ENCODE measurements at regions not wholly inside any gene's neighbourhood (a gene's known extent, or its start where the extent isn't known, plus 50 kb on each side); places are given as distances from the start of the nearest gene placed in this dataset.
A peak's percentile ranks its signal among the peaks of the same experiment; 100 is the strongest.

DNA sequence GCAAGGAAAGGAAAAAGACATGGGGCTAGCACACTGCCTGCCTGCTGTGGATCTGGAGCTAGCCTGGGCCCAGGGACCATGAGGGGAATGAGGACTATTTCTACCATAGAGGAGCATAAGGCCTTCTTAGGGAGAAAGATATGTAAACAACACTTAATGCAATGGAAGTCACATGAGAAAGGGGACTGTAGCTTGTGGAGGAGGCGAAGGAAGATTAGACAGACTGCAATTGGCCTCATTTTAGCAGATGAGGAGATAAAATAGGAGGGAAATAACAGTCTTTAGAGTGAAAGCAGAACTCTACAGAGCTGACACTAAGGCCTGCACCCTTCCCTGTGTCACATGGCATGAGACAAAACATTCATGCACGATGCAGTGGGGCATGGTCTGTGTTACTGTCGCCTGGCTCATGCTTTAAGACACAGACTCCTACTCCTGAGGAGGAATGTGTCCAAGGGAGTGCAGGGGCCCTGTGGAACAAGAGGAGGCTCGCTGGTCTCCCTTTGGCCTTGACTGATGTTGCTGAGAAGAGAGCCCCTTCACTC is 829.3 kb upstream of the IGFBP3 start:
- WGBS, 2 donors: 86 to 91% methylated on average over 4 of the region's 4 CpGs
- DNase-seq (no peak), FAIRE-seq (no peak), ATAC-seq (no peak)
- Histone ChIP-seq H3K9me3 (no peaks in the 10 kb centered on the region), H3K27me3 (no peaks in the 10 kb centered on the region), H3K4me1 (peaks cover 0 to under 1% (median 0%) of the 10 kb centered on the region in 3 donors), H3K4me3 (no peak overlapping the region), H3K27ac (no peak overlapping the region), H3K36me3 (no peaks in the 10 kb centered on the region)
- intact Hi-C loops (cut with DNase I): no loop called here
- TF ChIP-seq, protein P1, sequence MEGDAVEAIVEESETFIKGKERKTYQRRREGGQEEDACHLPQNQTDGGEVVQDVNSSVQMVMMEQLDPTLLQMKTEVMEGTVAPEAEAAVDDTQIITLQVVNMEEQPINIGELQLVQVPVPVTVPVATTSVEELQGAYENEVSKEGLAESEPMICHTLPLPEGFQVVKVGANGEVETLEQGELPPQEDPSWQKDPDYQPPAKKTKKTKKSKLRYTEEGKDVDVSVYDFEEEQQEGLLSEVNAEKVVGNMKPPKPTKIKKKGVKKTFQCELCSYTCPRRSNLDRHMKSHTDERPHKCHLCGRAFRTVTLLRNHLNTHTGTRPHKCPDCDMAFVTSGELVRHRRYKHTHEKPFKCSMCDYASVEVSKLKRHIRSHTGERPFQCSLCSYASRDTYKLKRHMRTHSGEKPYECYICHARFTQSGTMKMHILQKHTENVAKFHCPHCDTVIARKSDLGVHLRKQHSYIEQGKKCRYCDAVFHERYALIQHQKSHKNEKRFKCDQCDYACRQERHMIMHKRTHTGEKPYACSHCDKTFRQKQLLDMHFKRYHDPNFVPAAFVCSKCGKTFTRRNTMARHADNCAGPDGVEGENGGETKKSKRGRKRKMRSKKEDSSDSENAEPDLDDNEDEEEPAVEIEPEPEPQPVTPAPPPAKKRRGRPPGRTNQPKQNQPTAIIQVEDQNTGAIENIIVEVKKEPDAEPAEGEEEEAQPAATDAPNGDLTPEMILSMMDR (IDR thresholded peaks at IDR 0.05): no peak

DNA sequence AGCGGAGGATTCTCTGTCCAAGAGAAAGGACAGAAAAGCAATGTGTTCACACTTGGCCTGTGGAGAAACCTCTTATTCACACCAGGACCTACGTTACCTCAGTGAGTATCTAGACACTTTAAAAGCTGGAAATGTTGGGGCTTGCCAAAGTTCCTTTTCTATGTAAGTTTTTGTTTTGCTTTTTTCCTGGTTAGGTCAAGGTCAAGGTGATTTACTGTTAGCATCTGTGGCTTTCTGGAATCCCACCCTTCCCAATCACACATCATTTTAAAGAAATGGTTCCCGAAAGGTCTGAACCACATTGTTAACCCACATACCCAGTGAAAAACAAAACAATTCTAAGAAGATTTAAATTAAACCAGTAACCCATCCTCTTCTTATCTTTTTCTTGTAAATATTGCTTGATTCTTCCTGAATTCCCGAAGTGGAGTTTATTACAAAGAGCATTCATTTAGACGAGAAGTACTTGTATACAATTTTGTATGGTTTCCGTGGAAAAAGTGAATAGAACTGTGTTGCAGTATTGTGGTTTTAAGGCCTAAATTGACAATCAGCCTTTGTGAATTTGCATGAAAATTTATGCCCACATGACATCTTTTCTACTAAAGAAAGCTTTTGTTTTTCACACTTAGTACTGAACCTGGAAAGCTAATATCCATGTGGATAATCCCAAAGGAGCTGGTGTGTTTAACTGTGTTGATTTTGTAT is 827.0 kb upstream of the IGFBP3 start:
- Histone ChIP-seq H3K27ac (no peak overlapping the region), H3K4me1 (peaks cover 0 to 8% (median 0%) of the 10 kb centered on the region in 3 donors), H3K27me3 (no peaks in the 10 kb centered on the region), H3K36me3 (no peaks in the 10 kb centered on the region), H3K9me3 (no peaks in the 10 kb centered on the region), H3K4me3 (no peak overlapping the region)
- intact Hi-C loops (cut with DNase I): no loop called here
- 94 to 96% methylated on average over 6 of the region's 6 CpGs for WGBS, 2 donors
- no peak for DNase-seq
- no peak for ATAC-seq
- TF ChIP-seq, protein P1 (IDR thresholded peaks at IDR 0.05): no peak
- FAIRE-seq: no peak

DNA sequence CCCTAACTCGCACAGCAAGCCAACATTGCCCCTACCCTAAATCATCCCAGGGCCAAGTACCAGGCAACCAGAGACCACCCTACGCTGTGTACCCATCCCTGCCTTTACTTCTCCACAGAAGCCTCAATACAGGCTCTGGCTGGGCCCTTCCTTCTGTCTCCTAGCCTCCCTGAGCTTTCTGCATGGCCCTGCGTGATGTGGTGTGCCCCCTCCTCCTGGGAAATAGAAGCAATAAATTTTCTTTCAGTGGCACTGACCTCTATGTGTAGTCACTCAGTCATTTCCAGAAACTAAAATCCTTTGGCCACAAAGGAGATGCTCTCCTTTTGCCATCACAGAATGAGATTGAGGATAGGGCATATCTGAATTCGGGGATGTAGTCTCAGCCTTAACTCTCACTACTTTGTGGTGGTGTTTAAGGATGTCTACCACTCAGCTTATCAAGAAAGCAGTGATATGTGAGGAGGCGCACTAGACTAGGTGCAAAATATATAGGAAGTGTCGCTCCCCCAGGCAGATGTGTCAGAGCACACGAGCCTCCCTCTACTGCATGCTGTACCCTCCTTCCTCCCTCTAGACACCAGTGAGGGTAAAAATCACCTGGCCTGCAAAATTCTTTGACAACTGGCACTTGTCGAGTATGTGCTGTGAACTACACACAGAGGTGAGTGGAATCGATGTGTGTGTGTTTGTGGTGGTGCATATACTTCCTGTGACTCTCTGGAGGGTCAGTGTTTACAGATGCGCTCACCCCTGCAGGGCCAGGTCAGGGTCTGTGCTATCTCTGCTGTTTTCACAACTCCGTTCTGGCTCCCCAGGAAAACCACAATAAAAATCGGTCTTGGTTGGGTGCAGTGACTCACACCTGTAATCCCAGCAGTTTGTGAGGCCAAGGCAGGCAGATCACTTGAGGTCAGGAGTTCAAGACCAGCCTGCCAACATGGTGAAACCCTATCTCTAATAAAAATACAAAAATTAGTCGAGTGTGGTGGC is 825.9 kb upstream of the IGFBP3 start:
- 76 to 79% methylated on average over 13 of the region's 13 CpGs for WGBS, 2 donors
- no peak overlapping the region for H3K4me3 ChIP-seq
- FAIRE-seq: no peak
- intact Hi-C loops (cut with DNase I): no loop called here
- peaks cover 0 to 8% (median 0%) of the 10 kb centered on the region in 3 donors for H3K4me1 ChIP-seq
- no peak for ATAC-seq
- DNase-seq: no peak
- H3K9me3 ChIP-seq: no peaks in the 10 kb centered on the region
- H3K27ac ChIP-seq: no peak overlapping the region
- H3K27me3 ChIP-seq: no peaks in the 10 kb centered on the region
- no peaks in the 10 kb centered on the region for H3K36me3 ChIP-seq
- TF ChIP-seq, protein P1 (IDR thresholded peaks at IDR 0.05): no peak

DNA sequence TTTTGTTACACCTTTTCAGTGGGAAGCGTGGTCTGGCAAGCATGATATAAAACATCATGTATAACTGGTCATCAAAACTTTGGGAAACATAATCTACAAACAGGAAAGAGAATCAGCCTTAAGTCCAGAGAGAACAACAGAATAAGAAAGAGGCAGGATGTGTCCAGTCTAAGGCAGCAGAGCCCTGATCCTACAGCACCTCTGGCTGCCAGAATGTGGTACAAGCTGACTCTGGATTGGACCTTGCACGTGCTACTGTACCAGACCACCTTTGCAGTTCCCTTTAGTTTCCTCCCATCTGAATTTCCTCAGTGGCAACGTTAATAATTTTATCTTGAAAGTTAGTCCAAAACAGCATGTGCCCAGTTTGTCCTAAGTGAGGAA is 824.6 kb upstream of the IGFBP3 start:
- intact Hi-C loops (cut with DNase I): no loop called here
- H3K9me3 ChIP-seq: no peaks in the 10 kb centered on the region
- H3K27ac ChIP-seq: no peak overlapping the region
- no peak for DNase-seq
- no peaks in the 10 kb centered on the region for H3K27me3 ChIP-seq
- peaks cover 0 to 8% (median 0%) of the 10 kb centered on the region in 3 donors for H3K4me1 ChIP-seq
- 62 to 78% methylated on average over 3 of the region's 3 CpGs for WGBS, 2 donors
- TF ChIP-seq, protein P1 (IDR thresholded peaks at IDR 0.05): no peak
- H3K4me3 ChIP-seq: no peak overlapping the region
- H3K36me3 ChIP-seq: no peaks in the 10 kb centered on the region
- FAIRE-seq: no peak
- peak in 3 of 4 donors; percentile 50 to 78 (median 51) for ATAC-seq
